ENCODE measurements at regions not wholly inside any gene's neighbourhood (a gene's known extent, or its start where the extent isn't known, plus 50 kb on each side); places are given as distances from the start of the nearest gene placed in this dataset.

DNA sequence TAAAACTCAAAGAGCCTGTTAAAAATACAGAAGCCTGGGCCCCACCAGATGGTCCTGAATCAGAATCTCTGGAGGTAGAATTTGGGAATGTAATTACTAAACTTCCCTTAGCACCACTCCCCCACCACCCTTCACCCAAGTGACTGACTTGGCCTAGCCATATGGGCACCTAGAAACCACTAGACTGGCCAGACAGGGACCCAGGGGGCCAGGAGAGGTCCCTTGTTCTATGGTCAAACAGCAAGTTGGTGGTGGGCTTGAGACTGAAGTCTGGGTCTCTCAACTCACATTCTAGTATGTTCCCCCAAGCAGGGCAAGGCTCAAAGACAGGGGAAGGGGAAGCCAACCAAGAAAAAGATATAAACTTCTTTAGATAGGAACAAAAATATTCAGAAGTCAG lies 301.5 kb upstream of the TLE3 start:
- TF ChIP-seq GATA2 (IDR thresholded peaks at IDR 0.05; ENCODE audit: low read depth, low read length) = no peak
- TF ChIP-seq GATA3 (IDR thresholded peaks at IDR 0.05; ENCODE audit: low read depth, low read length) = no peak
